ENCODE measurements at regions not wholly inside any gene's neighbourhood (a gene's known extent, or its start where the extent isn't known, plus 50 kb on each side); places are given as distances from the start of the nearest gene placed in this dataset.
A peak's percentile ranks its signal among the peaks of the same experiment; 100 is the strongest.

DNA sequence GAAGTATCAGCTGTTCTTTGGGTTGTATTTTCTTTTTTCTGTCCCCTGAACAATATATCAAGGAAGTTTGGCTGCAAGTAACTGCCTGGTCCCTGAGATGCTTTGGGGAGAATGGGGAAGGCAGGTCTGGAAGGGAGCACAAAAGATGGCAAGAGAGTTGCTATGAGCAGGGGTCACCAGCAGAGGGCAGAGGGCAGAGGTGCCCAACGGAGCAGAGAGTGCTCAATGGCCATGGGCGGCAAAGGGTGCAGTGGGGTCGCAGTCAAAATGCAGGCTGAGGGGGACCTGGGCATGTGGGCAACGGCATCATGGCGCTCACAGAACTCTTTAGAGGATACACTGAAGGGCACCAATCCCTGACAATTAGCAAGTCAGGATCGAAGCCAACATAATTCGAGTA, 107.7 kb upstream of the ATP8B1 start:
- TF ChIP-seq, protein P1, sequence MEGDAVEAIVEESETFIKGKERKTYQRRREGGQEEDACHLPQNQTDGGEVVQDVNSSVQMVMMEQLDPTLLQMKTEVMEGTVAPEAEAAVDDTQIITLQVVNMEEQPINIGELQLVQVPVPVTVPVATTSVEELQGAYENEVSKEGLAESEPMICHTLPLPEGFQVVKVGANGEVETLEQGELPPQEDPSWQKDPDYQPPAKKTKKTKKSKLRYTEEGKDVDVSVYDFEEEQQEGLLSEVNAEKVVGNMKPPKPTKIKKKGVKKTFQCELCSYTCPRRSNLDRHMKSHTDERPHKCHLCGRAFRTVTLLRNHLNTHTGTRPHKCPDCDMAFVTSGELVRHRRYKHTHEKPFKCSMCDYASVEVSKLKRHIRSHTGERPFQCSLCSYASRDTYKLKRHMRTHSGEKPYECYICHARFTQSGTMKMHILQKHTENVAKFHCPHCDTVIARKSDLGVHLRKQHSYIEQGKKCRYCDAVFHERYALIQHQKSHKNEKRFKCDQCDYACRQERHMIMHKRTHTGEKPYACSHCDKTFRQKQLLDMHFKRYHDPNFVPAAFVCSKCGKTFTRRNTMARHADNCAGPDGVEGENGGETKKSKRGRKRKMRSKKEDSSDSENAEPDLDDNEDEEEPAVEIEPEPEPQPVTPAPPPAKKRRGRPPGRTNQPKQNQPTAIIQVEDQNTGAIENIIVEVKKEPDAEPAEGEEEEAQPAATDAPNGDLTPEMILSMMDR (optimal IDR thresholded peaks at IDR 0.05 in 1 of 3, IDR thresholded peaks at IDR 0.05 in 1 of 3, conservative IDR thresholded peaks at IDR 0.05 in 1 of 3; ENCODE audit: extremely low read depth in 1 of 3, insufficient read depth in 2 of 3, low read length in 3 of 3): peak; percentile 46 to 69 (median 52)
- no peak for TF ChIP-seq EZH2 (IDR thresholded peaks at IDR 0.05; ENCODE audit: low read length)

Data from keratinocyte (primary cell).